ENCODE measurements at regions not wholly inside any gene's neighbourhood (a gene's known extent, or its start where the extent isn't known, plus 50 kb on each side); places are given as distances from the start of the nearest gene placed in this dataset.

GRCh38 chr3:13217253-13217652 is 144.0 kb upstream of the IQSEC1 start:
- H3K36me3 ChIP-seq (ENCODE audit: low read length): no peaks in the 10 kb centered on the region
- H2AFZ ChIP-seq (ENCODE audit: low read depth, low read length, severe bottlenecking): no peak overlapping the region
- H3K4me3 ChIP-seq (ENCODE audit: insufficient read depth, low read length, poor library complexity, severe bottlenecking): no peak overlapping the region
- H3K9ac ChIP-seq (ENCODE audit: low read length): no peak overlapping the region
- TF ChIP-seq EZH2phosphoT487 (conservative IDR thresholded peaks at IDR 0.05; ENCODE audit: low read length) (no peak), CTCF (IDR thresholded peaks at IDR 0.05; ENCODE audit: insufficient read depth, low read length, poor library complexity, severe bottlenecking) (no peak)
- H3K79me2 ChIP-seq (ENCODE audit: insufficient read depth, low read length): no peaks in the 10 kb centered on the region
- no peaks in the 10 kb centered on the region for H3F3A ChIP-seq (ENCODE audit: insufficient read depth)
- no peak overlapping the region for H3K27ac ChIP-seq (ENCODE audit: low read depth, low read length)
- no peaks in the 10 kb centered on the region for H3K9me3 ChIP-seq (ENCODE audit: insufficient read depth, low read length)
- no peak overlapping the region for H3K4me2 ChIP-seq (ENCODE audit: low read depth, low read length, poor library complexity, severe bottlenecking)
- no peaks in the 10 kb centered on the region for H4K20me1 ChIP-seq (ENCODE audit: low read depth, low read length)
- no peaks in the 10 kb centered on the region for H3K27me3 ChIP-seq (ENCODE audit: low read length)
- no peaks in the 10 kb centered on the region for H3K9me2 ChIP-seq (replicated peaks; ENCODE audit: insufficient read depth, low read length)

- no peaks in the 10 kb centered on the region for H3K79me2 ChIP-seq (ENCODE audit: insufficient read depth, low read length)
- no peak overlapping the region for H3K9ac ChIP-seq (ENCODE audit: low read length)
- H3K4me2 ChIP-seq (ENCODE audit: low read depth, low read length, poor library complexity, severe bottlenecking): no peak overlapping the region
- no peaks in the 10 kb centered on the region for H4K20me1 ChIP-seq (ENCODE audit: low read depth, low read length)
- no peak overlapping the region for H3K27ac ChIP-seq (ENCODE audit: low read depth, low read length)
- H3K36me3 ChIP-seq (ENCODE audit: low read length): no peaks in the 10 kb centered on the region
- H3K9me3 ChIP-seq (ENCODE audit: insufficient read depth, low read length): no peaks in the 10 kb centered on the region
- no peaks in the 10 kb centered on the region for H3F3A ChIP-seq (ENCODE audit: insufficient read depth)
- TF ChIP-seq CTCF (IDR thresholded peaks at IDR 0.05; ENCODE audit: insufficient read depth, low read length, poor library complexity, severe bottlenecking) (no peak), EZH2phosphoT487 (conservative IDR thresholded peaks at IDR 0.05; ENCODE audit: low read length) (no peak)
- no peak overlapping the region for H2AFZ ChIP-seq (ENCODE audit: low read depth, low read length, severe bottlenecking)
- no peaks in the 10 kb centered on the region for H3K9me2 ChIP-seq (replicated peaks; ENCODE audit: insufficient read depth, low read length)
- no peaks in the 10 kb centered on the region for H3K27me3 ChIP-seq (ENCODE audit: low read length)
- H3K4me3 ChIP-seq (ENCODE audit: insufficient read depth, low read length, poor library complexity, severe bottlenecking): no peak overlapping the region
Measured at GRCh38 chr3:13215940-13216546, 142.8 kb upstream of the IQSEC1 start.

GRCh38 chr3:13214847-13215472 is 141.7 kb upstream of the IQSEC1 start:
- H3K36me3 ChIP-seq (ENCODE audit: low read length): no peaks in the 10 kb centered on the region
- H4K20me1 ChIP-seq (ENCODE audit: low read depth, low read length): no peaks in the 10 kb centered on the region
- H3K4me3 ChIP-seq (ENCODE audit: insufficient read depth, low read length, poor library complexity, severe bottlenecking): no peak overlapping the region
- H2AFZ ChIP-seq (ENCODE audit: low read depth, low read length, severe bottlenecking): no peak overlapping the region
- no peak overlapping the region for H3K27ac ChIP-seq (ENCODE audit: low read depth, low read length)
- no peak for TF ChIP-seq CTCF (IDR thresholded peaks at IDR 0.05; ENCODE audit: insufficient read depth, low read length, poor library complexity, severe bottlenecking)
- TF ChIP-seq EZH2phosphoT487 (conservative IDR thresholded peaks at IDR 0.05; ENCODE audit: low read length): no peak
- no peak overlapping the region for H3K9ac ChIP-seq (ENCODE audit: low read length)
- H3K4me2 ChIP-seq (ENCODE audit: low read depth, low read length, poor library complexity, severe bottlenecking): no peak overlapping the region
- no peaks in the 10 kb centered on the region for H3K9me3 ChIP-seq (ENCODE audit: insufficient read depth, low read length)
- H3F3A ChIP-seq (ENCODE audit: insufficient read depth): no peaks in the 10 kb centered on the region
- H3K27me3 ChIP-seq (ENCODE audit: low read length): no peaks in the 10 kb centered on the region
- no peaks in the 10 kb centered on the region for H3K9me2 ChIP-seq (replicated peaks; ENCODE audit: insufficient read depth, low read length)
- H3K79me2 ChIP-seq (ENCODE audit: insufficient read depth, low read length): no peaks in the 10 kb centered on the region

Measured in SU-DHL-6 (cell line).